ENCODE measurements at regions not wholly inside any gene's neighbourhood (a gene's known extent, or its start where the extent isn't known, plus 50 kb on each side); places are given as distances from the start of the nearest gene placed in this dataset.

GRCh38 chr5:179414459-179415261 is 69.4 kb upstream of the ADAMTS2 start:
- TF ChIP-seq CTCF (IDR thresholded peaks at IDR 0.05; ENCODE audit: insufficient read depth, low read depth, low read length, missing control alignments) = no peak

GRCh38 chr5:179413711-179414458 is 68.6 kb upstream of the ADAMTS2 start:
- no peak for DNase-seq (ENCODE audit: low read depth)
- H3K4me3 ChIP-seq (ENCODE audit: low read depth, low read length) = no peak overlapping the region
- no peak for TF ChIP-seq CTCF (IDR thresholded peaks at IDR 0.05; ENCODE audit: insufficient read depth, low read depth, low read length, missing control alignments)

More at GRCh38 chr5:179414459-179415261, 69.4 kb upstream of the ADAMTS2 start:
- no peak overlapping the region for H3K4me3 ChIP-seq (ENCODE audit: low read depth, low read length)
- no peak for DNase-seq (ENCODE audit: low read depth)

DNA sequence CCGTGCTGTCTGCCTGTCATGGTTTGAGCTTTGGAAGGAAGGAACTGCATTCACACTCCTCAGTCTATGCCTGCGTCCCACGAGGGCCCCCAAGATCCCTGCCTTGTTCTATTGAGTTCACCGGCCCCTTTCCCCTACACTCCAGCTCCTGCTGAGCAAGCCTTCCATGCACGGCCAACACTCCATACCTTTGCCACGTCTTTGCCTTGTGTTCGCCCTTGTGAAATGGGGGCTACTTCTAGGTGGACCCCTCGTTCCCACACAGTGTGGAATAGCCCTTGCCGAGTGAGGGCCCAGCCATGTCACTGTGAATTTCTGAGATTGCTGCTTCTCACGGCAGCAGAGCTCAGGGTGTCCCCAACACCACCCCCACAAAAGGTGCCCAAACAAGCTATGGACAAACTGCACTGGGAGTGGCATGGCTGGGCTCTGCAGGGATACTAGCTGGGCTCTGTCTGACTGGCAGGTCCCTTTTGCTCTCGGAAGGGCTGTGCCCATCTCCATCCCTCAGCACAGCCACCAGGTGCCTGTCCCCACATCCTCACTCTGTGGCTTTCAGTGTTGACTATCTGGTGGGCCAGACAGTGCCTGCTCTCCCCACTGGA is 67.9 kb upstream of the ADAMTS2 start:
- no peak for TF ChIP-seq CTCF (IDR thresholded peaks at IDR 0.05; ENCODE audit: insufficient read depth, low read depth, low read length, missing control alignments)
- no peak overlapping the region for H3K4me3 ChIP-seq (ENCODE audit: low read depth, low read length)
- DNase-seq (ENCODE audit: low read depth) = no peak

DNA sequence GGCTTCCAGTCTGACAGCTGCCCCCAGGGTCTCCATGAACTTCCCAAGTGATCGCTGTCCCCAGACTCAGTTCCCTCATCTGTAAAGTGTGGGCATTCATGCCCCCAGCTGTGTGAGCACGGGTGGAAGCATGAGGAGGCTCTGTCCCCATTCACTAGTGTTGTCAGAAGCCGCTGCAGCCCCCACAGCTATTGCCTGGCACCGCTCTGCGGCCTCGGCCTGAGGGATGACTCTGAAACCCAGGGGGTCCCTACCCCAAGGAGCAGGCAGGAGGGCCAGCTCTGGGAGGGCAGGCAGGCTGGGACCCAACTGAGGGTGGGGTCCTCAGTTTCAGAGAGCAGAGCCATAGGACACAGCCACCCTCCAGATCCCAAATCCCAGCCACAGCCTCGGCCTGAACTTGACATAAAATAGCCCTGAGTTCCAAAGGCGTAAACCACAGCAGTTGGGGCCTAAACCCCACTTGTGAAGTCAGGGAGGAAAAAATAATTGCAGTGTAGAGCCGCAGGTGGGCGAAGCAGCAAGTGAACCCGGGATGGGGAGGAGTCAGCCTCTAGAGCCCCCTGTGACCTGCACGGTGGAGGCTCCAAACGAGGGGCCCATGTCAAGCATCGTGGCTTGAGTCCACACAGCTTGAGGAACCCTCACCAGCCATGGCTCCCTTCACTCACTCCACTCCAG is 66.0 kb upstream of the ADAMTS2 start:
- no peak for DNase-seq (ENCODE audit: low read depth)
- no peak for TF ChIP-seq CTCF (IDR thresholded peaks at IDR 0.05; ENCODE audit: insufficient read depth, low read depth, low read length, missing control alignments)
- H3K4me3 ChIP-seq (ENCODE audit: low read depth, low read length) = no peak overlapping the region

DNA sequence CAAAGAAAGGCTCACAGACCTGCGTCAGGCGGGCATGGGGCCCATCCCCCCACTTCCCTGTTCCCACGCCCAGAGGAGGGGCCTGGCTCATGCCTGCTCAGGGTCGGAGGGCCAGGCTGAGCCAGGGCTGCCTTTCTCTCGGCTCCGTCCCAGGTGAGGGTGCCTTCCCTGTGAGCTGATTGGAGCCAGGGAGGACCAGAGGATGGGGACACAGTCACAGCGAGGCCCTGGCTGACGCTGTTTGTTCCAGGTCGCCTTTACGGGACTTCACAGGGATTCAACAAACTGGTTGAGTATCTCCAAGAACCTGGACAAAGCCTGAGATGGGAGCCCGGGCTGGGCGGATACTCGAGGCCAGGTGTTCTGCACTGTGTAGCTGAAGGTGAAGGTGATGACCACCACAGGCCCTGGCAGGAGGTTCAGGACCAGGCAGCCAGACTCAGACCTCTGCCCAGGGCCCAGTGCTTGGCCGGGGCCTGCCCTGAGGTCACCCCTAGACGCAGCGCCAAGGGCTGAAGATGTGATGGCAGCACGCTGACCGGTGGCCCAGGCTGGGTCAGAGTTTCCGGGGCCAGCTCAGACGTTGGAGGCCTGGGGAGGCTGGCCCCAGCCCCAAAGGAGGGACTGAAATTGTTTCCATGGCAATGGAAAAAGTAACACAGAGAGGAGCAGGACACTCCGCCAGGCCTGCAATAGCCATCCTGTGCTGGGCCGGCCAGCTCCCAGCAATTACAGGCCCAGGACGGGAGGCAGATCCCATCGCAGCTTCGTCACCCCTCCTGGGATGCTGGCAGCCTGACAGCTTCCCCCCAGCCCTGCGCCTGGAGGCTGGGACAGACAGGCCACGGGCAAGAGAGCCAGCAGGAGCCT is 65.3 kb upstream of the ADAMTS2 start:
- TF ChIP-seq CTCF (IDR thresholded peaks at IDR 0.05; ENCODE audit: insufficient read depth, low read depth, low read length, missing control alignments) = no peak
- no peak overlapping the region for H3K4me3 ChIP-seq (ENCODE audit: low read depth, low read length)
- DNase-seq (ENCODE audit: low read depth) = no peak

DNA sequence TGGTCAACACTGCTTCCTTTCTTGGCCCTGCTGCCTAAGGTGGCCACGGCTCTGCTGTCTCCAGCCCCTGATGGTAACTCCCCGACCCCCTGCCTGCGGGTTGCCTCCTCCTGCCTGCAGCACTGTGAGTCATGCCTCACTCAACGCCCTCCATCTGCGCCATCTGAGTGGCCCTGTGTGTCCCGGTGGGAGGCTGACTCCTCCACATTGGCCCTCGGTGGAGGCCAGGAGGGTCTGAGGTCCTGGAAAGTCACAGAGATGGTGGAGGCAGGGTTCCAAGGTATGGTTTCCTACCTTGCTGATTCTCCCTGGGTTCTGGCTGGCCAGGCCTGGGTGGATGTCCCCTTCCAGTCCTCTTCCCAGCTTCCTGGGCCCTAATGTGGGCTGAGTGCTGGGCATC is 64.5 kb upstream of the ADAMTS2 start:
- TF ChIP-seq CTCF (IDR thresholded peaks at IDR 0.05; ENCODE audit: insufficient read depth, low read depth, low read length, missing control alignments) = no peak
- no peak overlapping the region for H3K4me3 ChIP-seq (ENCODE audit: low read depth, low read length)
- no peak for DNase-seq (ENCODE audit: low read depth)

Data from GM12865 (cell line).